Endodermal cell (in vitro differentiated cells): ENCODE measurements at regions not wholly inside any gene's neighbourhood (a gene's known extent, or its start where the extent isn't known, plus 50 kb on each side); places are given as distances from the start of the nearest gene placed in this dataset.

Source experiments
- DNase-seq: peaks from one replicate; pipeline ENCODE4 v3.0.0-alpha.2; 2017
- H3K27ac ChIP-seq: 2 replicates; pipeline ENCODE4 v1.5.1; 2013; ENCODE audit warnings: mild to moderate bottlenecking, low read depth, low read length, moderate library complexity
- H3K27me3 ChIP-seq: 2 replicates; pipeline ENCODE4 v1.6.1; 2013; ENCODE audit warnings: mild to moderate bottlenecking, low read length, moderate library complexity; ENCODE audit not compliant: insufficient read depth, control insufficient read depth, poor library complexity, severe bottlenecking
- H3K36me3 ChIP-seq: 2 replicates; pipeline ENCODE4 v1.7.0; 2013; ENCODE audit warnings: mild to moderate bottlenecking, low read length, moderate library complexity; ENCODE audit not compliant: control insufficient read depth, insufficient read depth
- H3K4me1 ChIP-seq: one replicate; pipeline ENCODE4 v1.7.0; 2013; ENCODE audit warnings: low read length; ENCODE audit not compliant: control insufficient read depth, insufficient read depth
- H3K4me3 ChIP-seq: 2 replicates; pipeline ENCODE4 v1.5.1; 2013; ENCODE audit warnings: mild to moderate bottlenecking, low read length, moderate library complexity
- H3K9ac ChIP-seq: 2 replicates; pipeline ENCODE4 v1.6.1; 2013; ENCODE audit warnings: mild to moderate bottlenecking, low read length, moderate library complexity; ENCODE audit not compliant: poor library complexity, severe bottlenecking; ENCODE audit errors: extremely low read depth
- H3K9me3 ChIP-seq: 2 replicates; pipeline ENCODE4 v1.6.1; 2013; ENCODE audit warnings: mild to moderate bottlenecking, low read length, moderate library complexity; ENCODE audit not compliant: control insufficient read depth
- H3K27ac Mint-ChIP-seq: 2 replicates; pipeline ENCODE4 v1.8.0; 2020; ENCODE audit warnings: mixed read lengths
- H3K27me3 Mint-ChIP-seq: 2 replicates; pipeline ENCODE4 v1.8.0; 2021; ENCODE audit warnings: mild to moderate bottlenecking, mixed read lengths; ENCODE audit not compliant: insufficient read depth
- H3K36me3 Mint-ChIP-seq: 2 replicates; pipeline ENCODE4 v1.8.0; 2020; ENCODE audit warnings: low read depth, mixed read lengths
- H3K4me1 Mint-ChIP-seq: 2 replicates; pipeline ENCODE4 v1.8.0; 2020; ENCODE audit warnings: mixed read lengths
- H3K4me3 Mint-ChIP-seq: 2 replicates; pipeline ENCODE4 v1.8.0; 2020; ENCODE audit warnings: mild to moderate bottlenecking, moderate library complexity, mixed read lengths
- H3K9me3 Mint-ChIP-seq: 2 replicates; pipeline ENCODE4 v1.8.0; 2020; ENCODE audit warnings: mild to moderate bottlenecking, mixed read lengths
- CTCF ChIP-seq: fragments of 200-600 bp; sonication (generic); conservative IDR thresholded peaks from 2 replicates; pipeline ENCODE4 v1.5.0; 2021; ENCODE audit warnings: antibody characterized with exemption, mild to moderate bottlenecking
- WGBS, 2 experiments: methylation state at CpG; one replicate each; pipeline versions ENCODE4 v1.1.5 to v1.1.7; 2013; ENCODE audit warnings: missing lambda C conversion rate in 2 of 2, mixed read lengths in 1 of 2; ENCODE audit not compliant: insufficient coverage in 1 of 2, insufficient read length in 1 of 2; 5-methylcytosine and 5-hydroxymethylcytosine counted together

GRCh38 chr16:59397638-59398037 is 663.5 kb upstream of the GOT2 start:
- Histone ChIP-seq H3K36me3 (no peaks in the 10 kb centered on the region), H3K4me3 (no peak overlapping the region), H3K27me3 (no peaks in the 10 kb centered on the region), H3K9ac (no peak overlapping the region), H3K9me3 (no peaks in the 10 kb centered on the region), H3K27ac (no peak overlapping the region), H3K4me1 (no peaks in the 10 kb centered on the region)
- Mint-ChIP-seq H3K27me3 (no peaks in the 10 kb centered on the region), H3K4me1 (peaks cover 6% of the 10 kb centered on the region), H3K27ac (no peak overlapping the region), H3K4me3 (no peak overlapping the region), H3K36me3 (no peaks in the 10 kb centered on the region), H3K9me3 (no peaks in the 10 kb centered on the region)
- DNase-seq: no peak
- TF ChIP-seq CTCF: no peak
- 83 to 91% methylated on average over 1 to 2 of the region's 2 CpGs for whole genome bisulfite sequencing, 2 experiments

- H3K4me1 Mint-ChIP-seq: peaks cover 6% of the 10 kb centered on the region
- no peak for DNase-seq
- Histone ChIP-seq H3K27me3 (no peaks in the 10 kb centered on the region), H3K9me3 (no peaks in the 10 kb centered on the region), H3K36me3 (no peaks in the 10 kb centered on the region), H3K27ac (no peak overlapping the region), H3K4me3 (no peak overlapping the region), H3K9ac (no peak overlapping the region), H3K4me1 (no peaks in the 10 kb centered on the region)
- no peak overlapping the region for H3K4me3 Mint-ChIP-seq
- no peak overlapping the region for H3K27ac Mint-ChIP-seq
- no peaks in the 10 kb centered on the region for H3K9me3 Mint-ChIP-seq
- TF ChIP-seq CTCF: no peak
- H3K36me3 Mint-ChIP-seq: no peaks in the 10 kb centered on the region
- peaks cover 2% of the 10 kb centered on the region for H3K27me3 Mint-ChIP-seq
Measured at GRCh38 chr16:59394526-59394925, 660.4 kb upstream of the GOT2 start.

GRCh38 chr16:59392911-59393310 is 658.8 kb upstream of the GOT2 start:
- H3K4me1 ChIP-seq: no peaks in the 10 kb centered on the region
- Mint-ChIP-seq H3K4me3 (no peak overlapping the region), H3K9me3 (no peaks in the 10 kb centered on the region), H3K27ac (no peak overlapping the region), H3K27me3 (peaks cover 2% of the 10 kb centered on the region), H3K4me1 (peaks cover 6% of the 10 kb centered on the region), H3K36me3 (no peaks in the 10 kb centered on the region)
- H3K9ac ChIP-seq: no peak overlapping the region
- no peaks in the 10 kb centered on the region for H3K36me3 ChIP-seq
- H3K27ac ChIP-seq: no peak overlapping the region
- H3K4me3 ChIP-seq: no peak overlapping the region
- no peaks in the 10 kb centered on the region for H3K9me3 ChIP-seq
- no peak for TF ChIP-seq CTCF
- no peak for DNase-seq
- WGBS, 2 experiments: 86 to 96% methylated on average over 2 of the region's 2 CpGs
- no peaks in the 10 kb centered on the region for H3K27me3 ChIP-seq
